NCI-H460 (cell line): ENCODE measurements at regions not wholly inside any gene's neighbourhood (a gene's known extent, or its start where the extent isn't known, plus 50 kb on each side); places are given as distances from the start of the nearest gene placed in this dataset.
"Not testable (repeated sequence)": the region's sequence is repeated elsewhere in the genome, so short reads cannot be mapped to it uniquely, and the experiment has no call there.

Experiments
- DNase-seq: peaks from one replicate; pipeline ENCODE4 v3.0.0-alpha.2; 2016; ENCODE audit warnings: low read depth; ENCODE audit errors: extremely low read depth

DNA sequence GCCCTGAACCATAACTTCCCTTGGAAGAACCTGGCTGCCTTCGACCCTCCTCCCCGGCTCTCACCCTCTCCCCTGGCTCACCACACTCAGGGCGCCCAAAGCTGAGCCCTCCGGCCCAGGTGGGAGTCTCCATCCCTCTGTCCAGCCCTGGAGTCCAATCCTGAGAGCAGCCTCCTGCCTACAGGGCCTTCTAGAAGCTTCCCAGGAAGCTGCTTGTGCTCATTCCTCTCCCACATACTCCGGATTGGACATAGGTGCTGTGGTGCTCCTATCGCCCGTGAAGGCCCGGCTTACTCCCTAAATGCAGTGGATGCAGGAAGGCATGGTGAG lies 1332.0 kb downstream of the BRD1 start:
- DNase-seq = no peak

DNA sequence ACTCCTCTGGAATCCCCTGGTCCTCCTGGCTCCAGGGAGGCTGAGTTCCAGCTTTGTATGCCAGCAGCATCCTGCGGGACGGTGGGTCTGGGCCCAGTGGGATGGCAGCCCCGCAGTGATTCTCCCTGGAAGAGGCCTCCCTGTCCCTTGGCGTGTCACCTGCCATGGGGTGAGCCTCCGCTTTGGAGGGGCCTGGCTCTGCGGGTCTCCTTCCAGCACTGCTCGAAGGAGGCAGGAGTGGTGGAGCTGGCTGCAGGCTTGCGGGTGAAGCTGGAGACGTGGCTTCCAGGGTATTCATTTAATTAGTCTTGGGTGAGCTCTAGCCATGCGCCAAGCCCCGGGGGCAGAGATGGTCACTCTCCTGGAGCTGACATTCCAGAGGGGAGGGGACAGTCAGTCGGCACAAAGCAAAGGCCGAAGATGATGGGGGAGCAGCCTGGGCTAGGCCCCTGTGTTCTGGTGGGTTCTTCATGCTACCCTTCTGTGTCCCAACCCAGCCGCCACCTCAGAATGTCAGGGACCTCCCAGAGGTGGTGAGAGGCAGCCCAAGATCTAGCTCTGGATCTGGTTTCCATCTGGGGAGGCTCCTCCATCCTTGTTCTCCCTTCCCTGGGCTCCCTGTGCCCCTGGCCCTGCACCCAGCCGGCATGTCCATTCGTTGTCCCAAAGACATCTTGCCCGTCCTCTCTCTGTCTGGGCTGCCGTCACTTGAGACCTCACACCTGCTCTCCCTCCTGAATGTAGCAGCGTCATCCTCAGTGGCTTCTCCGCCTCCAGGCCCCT lies 1332.5 kb downstream of the BRD1 start:
- DNase-seq = no peak

DNA sequence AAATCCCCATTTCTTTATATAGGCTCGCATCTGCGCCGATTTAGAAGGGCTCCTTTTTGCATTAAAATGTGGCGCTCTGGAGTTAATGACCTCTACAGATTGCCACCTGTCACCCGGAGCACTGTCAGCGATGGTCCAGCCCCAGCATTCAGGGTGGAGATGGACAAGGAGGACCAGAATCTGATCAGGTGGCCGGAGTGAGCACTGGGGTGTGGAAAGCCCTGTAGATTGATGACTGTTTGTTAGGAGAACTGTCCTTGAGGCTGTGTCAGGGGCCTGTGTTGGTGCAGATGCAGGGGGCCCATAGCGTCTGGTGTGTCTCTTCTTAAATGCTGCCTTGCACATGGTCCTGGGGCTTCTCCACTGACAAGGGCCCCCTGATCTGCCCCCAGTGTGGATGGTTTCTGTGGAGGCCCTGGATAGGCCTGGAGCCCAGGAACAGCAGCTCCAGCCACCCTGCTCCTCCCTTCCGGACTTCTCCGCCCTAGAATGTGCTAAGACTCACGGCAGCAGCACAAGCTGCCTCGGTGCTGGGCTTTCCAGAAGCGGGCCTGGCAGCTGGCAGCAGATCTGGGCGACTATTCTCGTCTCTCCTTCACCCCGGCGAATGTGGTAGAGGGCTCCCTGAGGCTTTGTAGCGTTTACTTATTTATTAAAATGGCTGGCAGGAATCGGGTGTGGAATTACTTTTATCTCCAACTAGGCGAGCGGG lies 1333.3 kb downstream of the BRD1 start:
- no peak for DNase-seq

DNA sequence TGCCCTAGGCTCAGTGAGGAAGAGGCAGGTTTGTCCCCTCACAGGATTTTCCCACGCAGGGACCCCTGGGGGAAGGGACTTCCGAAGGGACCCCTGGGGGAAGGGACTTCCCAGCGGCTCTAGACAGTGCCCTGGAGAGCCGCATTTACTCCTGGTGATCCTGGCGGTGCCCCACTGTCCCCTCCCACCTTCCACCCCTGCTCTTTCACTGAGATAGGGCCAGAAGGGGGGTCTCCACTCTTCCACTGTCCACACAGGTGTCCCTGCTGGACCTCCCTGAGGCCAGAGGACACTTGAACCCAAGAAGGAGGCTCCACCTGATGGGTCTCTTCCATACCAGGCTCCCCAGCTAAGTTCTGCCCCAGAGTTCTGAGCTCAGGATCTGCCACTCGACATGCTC lies 1333.9 kb downstream of the BRD1 start:
- DNase-seq = no peak

DNA sequence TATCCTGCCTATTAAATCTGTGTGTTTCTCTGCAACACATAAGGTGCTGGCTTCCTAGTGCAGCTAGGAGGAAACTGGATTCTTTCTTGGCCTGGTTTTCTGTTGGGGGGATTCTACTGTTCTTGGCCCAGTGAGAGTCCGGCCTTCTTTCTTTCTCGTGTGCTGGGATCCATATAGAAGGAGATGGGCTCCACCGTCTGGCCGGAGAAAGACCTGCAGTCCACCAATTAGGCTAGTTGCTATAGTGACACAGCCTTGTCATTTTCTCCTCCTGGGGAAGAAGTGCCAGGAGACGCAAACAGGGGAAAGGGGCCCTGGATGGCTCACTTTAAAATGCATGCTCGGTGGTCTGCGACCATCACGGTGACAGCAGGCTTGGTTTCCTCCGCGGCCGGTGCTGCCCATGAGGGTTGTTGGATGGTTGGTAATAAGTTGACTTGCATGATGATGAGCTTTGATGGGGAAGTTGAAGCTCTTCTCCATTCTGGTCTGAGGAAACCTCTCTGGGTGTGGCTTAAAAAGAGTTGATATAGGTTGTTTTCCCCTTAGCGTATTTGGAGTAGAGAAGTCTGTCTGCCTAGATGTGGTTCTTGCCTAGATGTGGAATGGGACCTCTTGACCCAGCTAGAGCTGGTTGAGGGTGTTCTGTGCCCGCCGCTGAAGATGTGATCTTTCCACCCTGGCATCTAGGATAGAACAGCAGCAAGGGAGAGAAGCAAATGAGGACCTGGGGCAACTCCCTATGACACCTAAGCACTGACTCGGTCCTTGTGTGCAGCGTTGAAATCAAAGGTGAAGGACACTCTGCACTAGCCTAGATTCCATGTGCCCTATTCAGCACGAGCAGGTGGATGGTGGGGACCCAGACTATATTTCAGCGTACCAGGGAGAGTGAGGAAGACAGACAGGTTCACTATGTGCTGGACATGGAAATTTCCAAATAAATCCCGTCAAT lies 1335.0 kb downstream of the BRD1 start:
- peak; percentile 63 for DNase-seq

DNA sequence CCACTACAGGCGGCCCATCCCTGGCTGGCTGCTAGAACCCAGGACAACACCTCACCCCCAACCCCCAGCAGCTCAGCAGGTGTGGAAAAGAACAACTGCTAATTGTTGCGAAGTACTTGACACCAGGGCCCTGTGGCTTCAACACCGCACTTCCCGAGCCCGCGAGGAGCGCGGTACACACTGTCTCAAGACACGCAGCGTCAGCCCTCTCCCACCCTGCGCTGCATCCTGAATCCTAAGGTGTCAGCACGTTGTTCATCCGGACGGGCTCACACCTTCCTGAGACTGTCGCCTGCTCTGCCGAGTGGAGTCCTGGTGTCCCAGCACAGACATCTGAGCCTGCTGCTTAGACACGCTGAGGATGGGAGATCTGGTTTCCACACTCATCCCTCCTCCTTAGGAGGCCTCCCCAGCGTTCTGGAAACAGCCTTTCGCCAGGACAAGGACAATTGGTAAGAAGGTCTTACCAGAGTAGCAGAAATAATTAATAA lies 1336.2 kb downstream of the BRD1 start:
- no peak for DNase-seq

DNA sequence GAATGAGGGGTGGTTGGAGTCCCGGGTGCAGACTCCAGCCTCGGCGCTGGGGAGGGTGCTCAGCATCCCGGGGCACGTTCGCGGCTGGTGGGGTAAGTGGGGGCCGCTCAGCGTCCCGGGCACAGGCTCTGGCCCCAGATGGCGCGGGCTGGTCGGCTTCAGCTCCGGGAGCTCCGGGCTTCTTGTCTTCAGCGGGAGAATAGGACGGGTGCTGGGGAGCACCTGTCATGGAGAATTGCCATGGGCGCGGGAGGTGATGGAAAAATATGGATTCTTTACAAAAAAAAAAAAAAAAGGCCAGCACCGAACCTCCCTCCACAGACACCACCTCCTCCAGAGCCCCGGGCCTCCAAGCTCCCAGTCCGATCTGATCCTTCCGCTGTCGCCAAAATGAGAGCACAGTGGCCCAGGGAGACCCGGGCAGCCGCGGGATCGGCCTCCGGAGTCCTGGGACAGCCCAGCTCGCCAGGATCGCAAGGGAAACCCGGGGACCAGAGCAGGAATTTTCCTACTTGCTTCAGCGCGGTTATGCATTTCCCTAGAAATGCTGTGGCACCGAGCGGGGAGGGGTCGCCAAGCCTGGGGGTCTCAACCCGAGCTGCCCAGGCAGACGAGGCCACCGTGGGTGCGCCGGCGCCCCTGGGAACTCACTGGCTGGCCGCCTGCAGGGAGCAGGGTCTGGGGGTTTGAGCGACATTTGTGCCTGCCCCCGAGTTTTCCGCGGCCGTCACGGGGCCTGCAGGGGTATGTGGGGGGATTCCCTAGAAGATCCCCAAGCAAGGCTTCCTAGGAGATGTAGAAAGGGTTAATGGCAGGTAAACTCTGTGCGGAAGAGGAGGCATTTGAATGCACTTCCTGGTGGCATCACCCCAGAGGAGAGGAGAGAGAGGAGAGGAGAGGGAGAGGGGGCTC lies 1336.9 kb downstream of the BRD1 start:
- no peak for DNase-seq

DNA sequence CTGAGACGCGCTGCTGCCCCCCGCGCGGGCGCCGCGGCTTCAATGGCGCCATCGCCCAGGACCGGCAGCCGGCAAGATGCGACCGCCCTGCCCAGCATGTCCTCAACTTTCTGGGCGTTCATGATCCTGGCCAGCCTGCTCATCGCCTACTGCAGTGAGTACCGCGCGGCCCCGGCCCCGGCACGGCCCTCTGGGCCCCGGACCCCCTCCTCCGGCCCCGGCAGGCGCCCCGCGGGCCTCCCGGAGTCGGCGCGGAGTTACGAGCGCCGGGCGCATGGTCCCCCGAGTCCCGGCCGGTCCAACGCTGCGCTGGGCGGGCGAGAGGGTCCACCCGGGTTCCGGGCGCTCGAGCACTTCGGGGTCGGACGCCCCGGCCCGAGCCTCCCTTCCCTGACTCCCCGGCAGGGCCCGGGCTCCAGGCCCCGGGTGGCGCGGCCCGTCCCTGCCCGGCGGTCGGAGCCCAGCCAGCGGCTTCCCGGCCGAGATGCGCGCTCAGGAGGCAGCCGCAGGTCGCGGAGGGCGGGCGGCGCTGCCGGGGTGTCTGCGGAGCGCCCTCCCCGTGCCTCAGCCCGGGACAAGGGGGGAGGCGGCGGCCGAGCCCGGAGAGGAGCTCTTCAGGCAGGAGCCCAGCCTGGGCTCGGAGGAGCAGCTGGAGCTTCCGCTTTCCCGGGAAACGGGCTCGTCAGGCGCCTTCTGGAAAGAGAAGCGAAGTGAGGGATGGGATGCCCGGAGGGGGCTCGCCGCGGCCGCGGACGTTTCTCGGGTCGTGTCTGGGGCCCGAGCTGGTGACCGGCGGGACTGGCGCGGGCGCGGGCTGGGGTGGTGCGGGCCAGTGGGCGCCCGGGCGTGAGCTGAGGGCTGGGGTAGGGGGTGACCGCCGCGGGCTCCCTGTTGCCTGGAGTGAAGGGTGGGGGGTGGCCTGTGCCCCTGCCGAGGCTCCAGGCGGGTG lies 1337.8 kb downstream of the BRD1 start:
- DNase-seq = no peak

DNA sequence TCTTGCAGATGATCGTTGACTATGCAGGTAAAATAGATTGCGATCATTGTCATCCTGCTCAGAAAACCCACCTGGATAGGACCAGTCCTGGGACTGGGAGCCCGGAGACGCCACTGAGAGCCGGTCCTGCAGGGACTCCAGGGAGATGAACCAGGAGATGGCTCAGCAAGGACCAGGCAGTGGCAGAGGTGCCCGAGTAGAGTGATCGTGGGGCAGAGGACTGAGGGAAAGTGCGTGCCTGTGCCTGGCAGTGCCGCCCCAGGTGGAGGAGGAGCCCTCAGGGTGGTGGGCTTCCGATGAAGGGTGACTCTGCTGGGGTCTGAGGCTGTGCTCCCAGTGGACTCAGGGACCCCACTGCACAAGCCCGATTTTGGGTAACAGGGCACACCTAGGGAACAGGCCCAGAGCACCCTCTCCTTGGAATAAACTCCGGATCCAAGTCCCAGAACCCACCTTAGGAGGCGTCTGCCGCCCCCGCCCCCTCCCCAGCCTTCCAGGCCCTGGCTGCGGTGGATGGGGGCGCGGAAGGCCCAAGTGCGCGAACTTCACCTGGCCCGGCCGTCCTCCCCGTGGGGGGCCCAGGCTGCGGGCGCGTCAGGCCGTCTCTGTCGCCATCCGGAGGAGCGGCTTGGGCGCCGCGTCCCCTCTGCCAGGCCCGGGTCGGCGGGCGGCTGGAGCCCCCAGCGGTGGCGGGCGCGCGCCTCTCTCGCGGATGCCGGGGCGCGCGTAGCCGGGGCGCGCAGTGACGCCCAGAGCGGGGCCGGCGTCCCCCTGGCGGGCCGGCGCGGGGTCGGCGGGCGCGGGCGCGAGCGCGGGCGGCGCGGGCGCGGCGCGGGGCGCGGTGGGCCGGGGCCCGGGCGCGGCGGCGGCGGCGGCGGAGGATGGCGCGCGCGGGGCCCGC lies 1338.8 kb downstream of the BRD1 start:
- no peak for DNase-seq

DNA sequence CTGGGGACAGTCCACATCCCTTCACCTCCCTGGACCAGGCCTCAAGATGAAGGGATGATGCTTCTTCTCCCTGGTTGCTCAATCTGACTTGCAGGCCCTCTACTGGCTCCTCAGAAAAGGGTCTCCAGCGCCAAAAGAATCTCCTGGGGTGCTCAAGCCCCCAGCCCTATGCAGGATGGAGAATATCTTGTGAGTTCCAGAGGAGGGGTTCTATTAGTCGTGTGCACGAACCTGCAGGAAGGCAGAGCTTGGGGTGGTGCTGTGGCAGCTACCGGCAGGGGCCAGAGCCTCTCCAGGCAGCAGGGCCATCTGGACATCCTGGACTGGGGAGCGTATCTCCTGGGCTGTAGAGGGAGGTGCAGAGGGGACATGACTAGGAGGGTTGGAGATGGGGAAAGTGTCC lies 1339.5 kb downstream of the BRD1 start:
- no peak for DNase-seq

DNA sequence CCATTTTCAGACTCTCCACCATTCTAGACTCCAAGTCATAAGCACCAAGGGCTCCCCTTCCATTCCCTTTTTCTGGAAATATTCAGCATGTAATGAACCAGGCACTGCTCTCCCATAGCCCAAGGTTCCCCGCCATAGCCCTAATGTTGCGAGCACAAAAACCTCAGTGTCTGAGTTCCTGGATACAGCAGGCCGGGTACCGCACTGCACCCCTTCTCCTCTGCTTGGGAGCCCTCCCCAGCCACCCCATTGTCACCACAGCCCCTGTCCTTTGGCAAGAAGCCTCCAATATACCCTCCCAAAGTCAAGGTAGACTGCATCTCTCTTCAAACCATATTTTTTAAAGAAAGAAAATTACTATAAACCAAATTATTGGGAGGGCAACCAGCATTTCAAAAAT lies 1341.1 kb downstream of the BRD1 start:
- DNase-seq = no peak

DNA sequence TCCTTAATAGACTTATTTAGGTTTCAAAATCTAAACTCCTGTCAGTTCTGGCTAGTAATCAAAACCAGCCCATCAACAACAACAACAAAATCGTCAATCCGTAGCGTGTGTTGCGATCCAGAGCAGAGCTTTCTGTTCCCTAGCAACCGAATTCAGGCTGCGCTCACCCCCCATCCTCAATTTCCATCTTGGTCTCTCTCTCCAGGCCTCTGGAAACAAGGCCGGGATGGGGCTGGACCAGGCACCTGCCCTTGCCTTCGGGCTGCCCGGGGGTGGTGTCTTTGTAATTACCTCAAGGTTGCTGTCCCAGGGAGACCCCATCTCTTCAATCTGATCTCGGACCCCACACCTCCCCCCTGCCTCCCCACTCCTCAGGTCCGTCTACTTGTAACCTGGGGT lies 1341.5 kb downstream of the BRD1 start:
- DNase-seq = no peak

DNA sequence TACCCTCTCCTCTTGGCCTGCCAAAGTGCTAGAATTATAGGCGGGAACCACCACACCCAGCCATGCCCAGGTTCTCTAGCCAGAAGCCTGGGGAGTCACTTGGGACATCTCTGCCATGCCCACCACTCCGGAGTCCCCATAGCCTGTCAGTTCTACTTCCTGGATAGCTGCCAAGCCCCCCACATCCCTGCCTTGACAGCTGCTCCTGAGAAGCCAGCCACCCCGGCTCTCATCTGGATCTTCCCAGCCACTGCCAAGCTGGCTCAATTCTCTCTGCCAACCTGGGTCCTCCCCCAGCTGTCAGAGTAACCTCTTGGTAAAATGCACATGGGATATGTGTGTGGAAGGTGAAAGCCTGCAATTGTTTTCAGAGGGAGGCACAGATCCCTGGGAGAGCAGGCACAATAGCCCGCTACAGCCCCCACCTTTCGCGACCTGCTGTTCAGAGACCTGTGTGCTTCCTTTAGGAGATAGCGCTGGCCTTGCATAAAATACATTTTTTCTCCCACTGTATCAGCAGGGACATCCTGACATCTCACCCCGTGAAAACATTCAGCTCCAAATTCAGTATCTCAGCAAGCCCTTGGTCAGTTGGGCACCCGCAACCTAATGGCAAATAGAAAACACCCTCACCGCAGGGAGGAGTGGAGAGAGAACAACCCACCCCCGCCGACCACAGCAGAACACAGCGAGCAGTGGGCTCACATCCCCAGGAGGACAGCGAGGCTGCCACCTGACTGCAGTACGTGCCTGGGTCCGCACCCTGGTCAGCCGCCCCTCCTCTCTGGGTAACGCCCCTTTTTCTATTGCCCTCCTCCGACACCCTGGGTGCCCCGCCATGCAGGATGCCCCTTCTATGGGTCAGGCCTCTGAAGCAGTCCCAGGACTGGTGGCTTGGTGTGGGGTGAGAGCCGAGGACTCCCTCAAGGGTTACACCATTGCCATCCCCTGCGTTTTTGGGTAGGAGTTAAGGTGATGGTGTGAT lies 1342.2 kb downstream of the BRD1 start:
- no peak for DNase-seq

DNA sequence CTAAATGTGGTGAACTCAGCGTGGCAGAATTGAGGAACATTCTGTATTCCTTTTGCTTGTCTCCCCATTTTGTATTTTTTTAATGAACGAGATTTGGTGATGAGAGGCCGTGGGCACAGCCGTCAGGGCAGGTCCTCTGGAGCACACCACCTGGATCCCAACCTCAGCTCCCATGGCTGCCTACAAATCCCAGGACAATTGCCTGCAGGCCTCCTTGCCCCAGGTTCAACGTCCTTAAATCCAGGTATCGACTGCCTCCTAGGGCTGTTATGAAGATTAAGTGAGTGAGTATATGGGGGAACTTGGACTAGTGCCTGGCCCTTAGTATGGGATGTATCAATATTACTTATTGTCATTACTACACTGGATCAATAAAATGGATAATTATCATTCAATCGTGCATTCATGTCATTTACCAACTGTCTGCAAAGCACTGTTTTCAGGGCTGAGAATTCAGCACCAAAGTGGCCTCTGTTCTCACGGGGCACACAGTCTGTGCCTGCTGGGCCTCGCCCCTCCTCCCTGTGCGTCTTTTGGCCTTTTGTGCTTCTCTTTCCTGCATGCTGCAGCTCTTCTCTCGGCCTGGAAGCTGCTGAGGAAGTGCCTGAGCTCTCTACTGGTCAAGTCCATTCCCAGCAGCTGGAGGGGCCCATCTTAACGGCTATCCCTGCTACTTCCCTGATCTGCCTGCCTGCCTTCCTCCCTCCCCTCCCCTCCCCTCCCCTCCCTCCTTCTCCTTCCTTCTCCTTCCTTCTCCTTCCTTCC lies 1343.7 kb downstream of the BRD1 start:
- DNase-seq = no peak

DNA sequence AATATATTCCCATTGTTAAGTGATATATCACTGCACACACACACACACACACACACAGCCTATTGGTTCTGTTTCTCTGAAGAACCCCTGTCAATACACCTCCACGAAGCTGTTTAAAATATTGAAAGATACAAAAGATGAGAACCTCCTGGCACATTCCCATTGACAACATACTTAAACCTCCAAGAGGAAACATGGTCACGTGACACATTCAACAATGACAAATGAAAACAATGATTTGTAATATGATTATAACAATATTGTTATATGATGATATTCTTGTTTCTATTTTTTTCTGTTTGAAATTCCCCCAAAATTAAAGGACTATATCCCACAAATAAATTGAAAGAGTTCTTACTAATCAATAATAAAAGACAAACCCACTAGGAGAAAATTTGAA lies 1344.9 kb downstream of the BRD1 start:
- DNase-seq = no peak

DNA sequence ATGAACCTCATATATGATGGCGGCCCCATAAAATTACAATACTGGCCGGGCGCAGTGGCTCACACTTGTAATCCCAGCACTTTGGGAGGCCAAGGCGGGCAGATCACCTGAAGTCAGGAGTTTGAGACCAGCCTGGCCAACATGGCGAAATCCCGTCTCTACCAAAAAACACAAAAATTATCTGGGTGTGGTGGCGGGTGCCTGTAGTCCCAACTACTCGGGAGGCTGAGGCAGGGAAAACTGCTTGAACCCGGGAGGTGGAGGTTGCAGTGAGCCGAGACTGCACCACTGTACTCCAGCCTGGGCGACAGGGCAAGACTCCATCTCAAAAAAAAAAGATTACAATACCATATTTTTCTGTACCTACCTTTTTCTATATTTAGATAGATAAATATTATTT lies 1345.5 kb downstream of the BRD1 start:
- not testable (repeated sequence) for DNase-seq
